ENCODE measurements at regions not wholly inside any gene's neighbourhood (a gene's known extent, or its start where the extent isn't known, plus 50 kb on each side); places are given as distances from the start of the nearest gene placed in this dataset.

GRCh38 chr5:2983583-2984300 lies 232.3 kb upstream of the IRX2 start:
- TF ChIP-seq POLR2A (IDR thresholded peaks at IDR 0.05) (no peak), CTCF (IDR thresholded peaks at IDR 0.05) (no peak), EP300 (IDR thresholded peaks at IDR 0.05) (no peak)

All from tibial nerve (tissue), 4 donors.